Endodermal cell (in vitro differentiated cells): ENCODE measurements at regions not wholly inside any gene's neighbourhood (a gene's known extent, or its start where the extent isn't known, plus 50 kb on each side); places are given as distances from the start of the nearest gene placed in this dataset.

Source experiments
- DNase-seq: peaks from one replicate; pipeline ENCODE4 v3.0.0-alpha.2; 2017
- H3K27ac ChIP-seq: 2 replicates; pipeline ENCODE4 v1.5.1; 2013; ENCODE audit warnings: mild to moderate bottlenecking, low read depth, low read length, moderate library complexity
- H3K27me3 ChIP-seq: 2 replicates; pipeline ENCODE4 v1.6.1; 2013; ENCODE audit warnings: mild to moderate bottlenecking, low read length, moderate library complexity; ENCODE audit not compliant: insufficient read depth, control insufficient read depth, poor library complexity, severe bottlenecking
- H3K36me3 ChIP-seq: 2 replicates; pipeline ENCODE4 v1.7.0; 2013; ENCODE audit warnings: mild to moderate bottlenecking, low read length, moderate library complexity; ENCODE audit not compliant: control insufficient read depth, insufficient read depth
- H3K4me1 ChIP-seq: one replicate; pipeline ENCODE4 v1.7.0; 2013; ENCODE audit warnings: low read length; ENCODE audit not compliant: control insufficient read depth, insufficient read depth
- H3K4me3 ChIP-seq: 2 replicates; pipeline ENCODE4 v1.5.1; 2013; ENCODE audit warnings: mild to moderate bottlenecking, low read length, moderate library complexity
- H3K9ac ChIP-seq: 2 replicates; pipeline ENCODE4 v1.6.1; 2013; ENCODE audit warnings: mild to moderate bottlenecking, low read length, moderate library complexity; ENCODE audit not compliant: poor library complexity, severe bottlenecking; ENCODE audit errors: extremely low read depth
- H3K9me3 ChIP-seq: 2 replicates; pipeline ENCODE4 v1.6.1; 2013; ENCODE audit warnings: mild to moderate bottlenecking, low read length, moderate library complexity; ENCODE audit not compliant: control insufficient read depth
- H3K27ac Mint-ChIP-seq: 2 replicates; pipeline ENCODE4 v1.8.0; 2020; ENCODE audit warnings: mixed read lengths
- H3K27me3 Mint-ChIP-seq: 2 replicates; pipeline ENCODE4 v1.8.0; 2021; ENCODE audit warnings: mild to moderate bottlenecking, mixed read lengths; ENCODE audit not compliant: insufficient read depth
- H3K36me3 Mint-ChIP-seq: 2 replicates; pipeline ENCODE4 v1.8.0; 2020; ENCODE audit warnings: low read depth, mixed read lengths
- H3K4me1 Mint-ChIP-seq: 2 replicates; pipeline ENCODE4 v1.8.0; 2020; ENCODE audit warnings: mixed read lengths
- H3K4me3 Mint-ChIP-seq: 2 replicates; pipeline ENCODE4 v1.8.0; 2020; ENCODE audit warnings: mild to moderate bottlenecking, moderate library complexity, mixed read lengths
- H3K9me3 Mint-ChIP-seq: 2 replicates; pipeline ENCODE4 v1.8.0; 2020; ENCODE audit warnings: mild to moderate bottlenecking, mixed read lengths
- CTCF ChIP-seq: fragments of 200-600 bp; sonication (generic); conservative IDR thresholded peaks from 2 replicates; pipeline ENCODE4 v1.5.0; 2021; ENCODE audit warnings: antibody characterized with exemption, mild to moderate bottlenecking
- WGBS, 2 experiments: methylation state at CpG; one replicate each; pipeline versions ENCODE4 v1.1.5 to v1.1.7; 2013; ENCODE audit warnings: missing lambda C conversion rate in 2 of 2, mixed read lengths in 1 of 2; ENCODE audit not compliant: insufficient coverage in 1 of 2, insufficient read length in 1 of 2; 5-methylcytosine and 5-hydroxymethylcytosine counted together

DNA sequence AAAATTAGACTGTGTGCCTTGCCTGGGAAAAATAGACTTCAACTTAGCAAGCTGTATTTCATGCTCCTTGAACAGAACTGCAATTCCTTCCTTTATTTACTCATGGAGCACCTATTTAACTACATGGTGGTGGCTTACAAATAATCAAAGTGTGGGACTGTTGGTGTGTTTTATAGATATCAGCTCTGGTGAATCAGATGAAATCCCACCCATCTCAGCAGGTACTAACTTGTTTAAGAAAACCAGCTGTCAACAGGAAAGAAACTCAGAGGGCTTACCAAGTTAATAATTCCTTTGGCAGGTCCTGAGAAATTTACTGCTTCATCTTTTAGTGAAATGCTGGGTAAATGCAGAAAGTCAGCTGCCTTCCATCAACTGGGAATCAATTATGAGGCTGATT is 830.6 kb downstream of the SLC4A3 start:
- no peak overlapping the region for H3K27ac ChIP-seq
- Mint-ChIP-seq H3K4me3 (no peak overlapping the region), H3K27me3 (no peaks in the 10 kb centered on the region), H3K4me1 (peaks cover 12% of the 10 kb centered on the region), H3K9me3 (no peaks in the 10 kb centered on the region), H3K36me3 (no peaks in the 10 kb centered on the region), H3K27ac (no peak overlapping the region)
- no peak overlapping the region for H3K4me3 ChIP-seq
- DNase-seq, result no peak
- no peaks in the 10 kb centered on the region for H3K36me3 ChIP-seq
- TF ChIP-seq CTCF, result no peak
- H3K27me3 ChIP-seq, result no peaks in the 10 kb centered on the region
- H3K9me3 ChIP-seq, result no peaks in the 10 kb centered on the region
- no peak overlapping the region for H3K9ac ChIP-seq
- H3K4me1 ChIP-seq, result no peaks in the 10 kb centered on the region

- no peak for DNase-seq
- no peaks in the 10 kb centered on the region for H3K4me1 ChIP-seq
- no peak overlapping the region for H3K27ac Mint-ChIP-seq
- no peaks in the 10 kb centered on the region for H3K9me3 Mint-ChIP-seq
- WGBS, 2 experiments, result 90% methylated on average over 2 of the region's 4 CpGs; no CpG with 5 or more reads in 1 of the 2 experiments
- no peak overlapping the region for H3K9ac ChIP-seq
- no peak overlapping the region for H3K4me3 ChIP-seq
- peaks cover 12% of the 10 kb centered on the region for H3K4me1 Mint-ChIP-seq
- H3K27ac ChIP-seq, result no peak overlapping the region
- H3K36me3 Mint-ChIP-seq, result no peaks in the 10 kb centered on the region
- no peak overlapping the region for H3K4me3 Mint-ChIP-seq
- no peaks in the 10 kb centered on the region for H3K9me3 ChIP-seq
- H3K36me3 ChIP-seq, result no peaks in the 10 kb centered on the region
- peak; percentile 76 for TF ChIP-seq CTCF
- H3K27me3 Mint-ChIP-seq, result no peaks in the 10 kb centered on the region
- no peaks in the 10 kb centered on the region for H3K27me3 ChIP-seq
Observed at GRCh38 chr2:220460257-220460985, 833.0 kb downstream of the SLC4A3 start.

- no peaks in the 10 kb centered on the region for H3K9me3 ChIP-seq
- Mint-ChIP-seq H3K4me1 (no peaks in the 10 kb centered on the region), H3K27me3 (no peaks in the 10 kb centered on the region), H3K4me3 (no peak overlapping the region), H3K36me3 (no peaks in the 10 kb centered on the region), H3K27ac (no peak overlapping the region), H3K9me3 (no peaks in the 10 kb centered on the region)
- no peak overlapping the region for H3K27ac ChIP-seq
- no peak overlapping the region for H3K9ac ChIP-seq
- TF ChIP-seq CTCF, result no peak
- WGBS, 2 experiments, result 33% methylated on average over 1 of the region's 1 CpG; no CpG with 5 or more reads in 1 of the 2 experiments
- H3K27me3 ChIP-seq, result no peaks in the 10 kb centered on the region
- H3K4me1 ChIP-seq, result no peaks in the 10 kb centered on the region
- no peak overlapping the region for H3K4me3 ChIP-seq
- DNase-seq, result no peak
- H3K36me3 ChIP-seq, result no peaks in the 10 kb centered on the region
Observed at GRCh38 chr2:220463876-220464275, 836.4 kb downstream of the SLC4A3 start.
